Kidney (tissue), 13 donors: ENCODE measurements at regions not wholly inside any gene's neighbourhood (a gene's known extent, or its start where the extent isn't known, plus 50 kb on each side); places are given as distances from the start of the nearest gene placed in this dataset.

Experiments used
- DNase-seq, 5 donors: peaks; one replicate each; pipeline ENCODE4 v3.0.0-alpha.2; 2013 to 2020
- FAIRE-seq: peaks from 2 replicates; lab custom pipeline; 2012; peaks lifted over from hg19 to GRCh38; lab: Jason Lieb, UNC
- H3K27ac ChIP-seq, 2 donors: one replicate each; pipeline ENCODE4 v1.7.0; 2013; ENCODE audit warnings: low read depth in 2 of 2, low read length in 2 of 2, inconsistent platforms in 1 of 2
- H3K27me3 ChIP-seq: one replicate; pipeline ENCODE4 v1.7.1; 2013; ENCODE audit warnings: low read length, inconsistent platforms; ENCODE audit not compliant: control insufficient read depth, insufficient read depth
- H3K36me3 ChIP-seq, 3 donors: one replicate each; pipeline versions ENCODE4 v1.7.0 to v1.7.1; 2013; ENCODE audit warnings: low read length in 3 of 3, control low read depth in 1 of 3, inconsistent platforms in 1 of 3; ENCODE audit not compliant: insufficient read depth in 3 of 3, control insufficient read depth in 2 of 3
- H3K4me1 ChIP-seq, 3 donors: one replicate each; pipeline versions ENCODE4 v1.7.0 to v1.7.1; 2013; ENCODE audit warnings: low read length in 3 of 3, inconsistent platforms in 1 of 3, low read depth in 1 of 3; ENCODE audit not compliant: control insufficient read depth in 2 of 3, insufficient read depth in 2 of 3
- H3K4me3 ChIP-seq, 3 donors: one replicate each; pipeline versions ENCODE4 v1.7.0 to v1.8.1; 2013; ENCODE audit warnings: low read length in 3 of 3, control low read depth in 1 of 3, inconsistent platforms in 1 of 3
- H3K9ac ChIP-seq, 3 donors: one replicate each; pipeline versions ENCODE4 v1.7.0 to v1.7.1; 2013; ENCODE audit warnings: low read length in 3 of 3, control low read depth in 1 of 3, inconsistent platforms in 1 of 3
- H3K9me3 ChIP-seq, 3 donors: one replicate each; pipeline versions ENCODE4 v1.7.0 to v1.7.1; 2013; ENCODE audit warnings: low read length in 3 of 3, control low read depth in 1 of 3, inconsistent platforms in 1 of 3; ENCODE audit not compliant: control insufficient read depth in 2 of 3, insufficient read depth in 1 of 3
- intact Hi-C: fragments of 100-400 bp; cut with DNase I; formaldehyde crosslinking; loops from one replicate; pipeline ENCODE4 v1.11.1; 2022
- TF ChIP-seq, protein P1 (sequence below): IDR thresholded peaks from 3 replicates; pipeline ENCODE4 v1.5.1; 2012; ENCODE audit warnings: mild to moderate bottlenecking, moderate library complexity, borderline replicate concordance; ENCODE audit not compliant: insufficient read depth; ENCODE audit errors: extremely low read depth
- donor health status: control.
- donor health status: control.
- donor health status: control.
- donor health status: control.
- donor health status: control.
- donor health status: DM: yes; HTN: yes; CAD: no.
- donor health status: Normal renal cell carcinoma (clear cell type).

DNA sequence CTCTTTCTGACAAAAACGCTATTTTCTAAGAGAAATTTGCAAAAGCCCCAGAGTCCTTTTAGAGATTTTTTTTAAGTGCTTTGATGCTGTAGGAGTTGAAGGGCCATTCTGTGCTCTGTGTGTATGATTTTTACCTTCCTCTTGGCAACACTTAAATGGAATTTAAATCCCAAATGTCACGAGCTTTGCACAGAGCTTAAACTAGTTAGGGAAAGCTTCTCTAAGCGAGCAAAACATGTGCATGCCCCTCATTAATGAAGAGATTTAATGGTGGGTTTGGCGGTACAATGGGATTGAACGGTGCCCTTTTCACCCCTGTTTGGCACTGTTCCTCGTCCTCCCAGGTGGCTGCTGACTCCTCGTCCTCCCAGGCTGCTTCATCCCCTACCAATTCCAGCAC is 220.7 kb downstream of the DRD1 start:
- no peaks in the 10 kb centered on the region for H3K9me3 ChIP-seq
- H3K9ac ChIP-seq: no peak overlapping the region
- no peak for FAIRE-seq
- H3K27ac ChIP-seq: no peak overlapping the region
- H3K36me3 ChIP-seq: no peaks in the 10 kb centered on the region
- no peak overlapping the region for H3K4me3 ChIP-seq
- intact Hi-C loops: no loop called here
- H3K27me3 ChIP-seq: no peaks in the 10 kb centered on the region
- H3K4me1 ChIP-seq: no peaks in the 10 kb centered on the region
- TF ChIP-seq, protein P1, sequence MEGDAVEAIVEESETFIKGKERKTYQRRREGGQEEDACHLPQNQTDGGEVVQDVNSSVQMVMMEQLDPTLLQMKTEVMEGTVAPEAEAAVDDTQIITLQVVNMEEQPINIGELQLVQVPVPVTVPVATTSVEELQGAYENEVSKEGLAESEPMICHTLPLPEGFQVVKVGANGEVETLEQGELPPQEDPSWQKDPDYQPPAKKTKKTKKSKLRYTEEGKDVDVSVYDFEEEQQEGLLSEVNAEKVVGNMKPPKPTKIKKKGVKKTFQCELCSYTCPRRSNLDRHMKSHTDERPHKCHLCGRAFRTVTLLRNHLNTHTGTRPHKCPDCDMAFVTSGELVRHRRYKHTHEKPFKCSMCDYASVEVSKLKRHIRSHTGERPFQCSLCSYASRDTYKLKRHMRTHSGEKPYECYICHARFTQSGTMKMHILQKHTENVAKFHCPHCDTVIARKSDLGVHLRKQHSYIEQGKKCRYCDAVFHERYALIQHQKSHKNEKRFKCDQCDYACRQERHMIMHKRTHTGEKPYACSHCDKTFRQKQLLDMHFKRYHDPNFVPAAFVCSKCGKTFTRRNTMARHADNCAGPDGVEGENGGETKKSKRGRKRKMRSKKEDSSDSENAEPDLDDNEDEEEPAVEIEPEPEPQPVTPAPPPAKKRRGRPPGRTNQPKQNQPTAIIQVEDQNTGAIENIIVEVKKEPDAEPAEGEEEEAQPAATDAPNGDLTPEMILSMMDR: no peak
- DNase-seq: no peak

DNA sequence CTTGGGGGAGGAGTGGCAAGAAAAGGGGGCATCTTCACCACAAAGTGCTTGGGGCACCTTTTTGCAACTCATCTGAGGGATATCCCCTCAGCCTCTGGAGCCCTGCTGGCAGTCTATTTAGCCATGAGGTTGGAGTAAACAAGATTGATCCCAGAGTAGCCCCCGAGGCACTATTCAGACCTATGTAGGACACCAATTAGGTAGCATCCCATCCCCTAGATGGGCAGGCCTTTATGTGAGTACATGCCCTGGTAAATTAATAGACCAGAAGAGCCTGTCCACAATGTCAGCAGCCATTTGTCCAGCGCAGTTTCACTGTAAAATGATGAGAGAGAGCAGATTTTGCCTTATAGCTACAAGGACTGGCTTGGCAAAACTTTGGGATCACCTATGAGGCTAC is 221.4 kb downstream of the DRD1 start:
- Histone ChIP-seq H3K9me3 (no peaks in the 10 kb centered on the region), H3K4me3 (no peak overlapping the region), H3K9ac (no peak overlapping the region), H3K36me3 (no peaks in the 10 kb centered on the region), H3K4me1 (no peaks in the 10 kb centered on the region), H3K27ac (no peak overlapping the region), H3K27me3 (no peaks in the 10 kb centered on the region)
- intact Hi-C loops: no loop called here
- DNase-seq (no peak), FAIRE-seq (no peak)
- TF ChIP-seq, protein P1: no peak

DNA sequence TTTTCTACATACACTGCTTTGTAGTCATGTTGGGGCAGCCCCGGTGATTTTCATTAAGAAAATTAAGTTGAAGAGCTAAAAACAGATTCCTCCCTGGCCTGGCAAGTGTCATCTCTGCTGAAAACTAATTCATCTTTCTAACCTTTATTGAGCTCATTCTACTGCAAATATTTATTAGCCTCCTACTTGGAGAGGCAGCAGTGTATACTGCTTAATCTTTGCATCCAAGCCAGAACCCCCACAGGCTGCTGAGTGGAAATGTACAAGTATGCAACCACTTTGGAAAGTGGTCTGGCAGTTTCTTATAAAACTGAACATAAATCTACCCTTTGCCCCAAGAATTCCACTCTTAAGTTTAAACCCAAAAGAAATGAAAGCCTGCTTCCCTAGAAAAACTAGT is 223.4 kb downstream of the DRD1 start:
- Histone ChIP-seq H3K27ac (no peak overlapping the region), H3K36me3 (no peaks in the 10 kb centered on the region), H3K27me3 (no peaks in the 10 kb centered on the region), H3K9me3 (no peaks in the 10 kb centered on the region), H3K4me1 (no peaks in the 10 kb centered on the region), H3K9ac (no peak overlapping the region), H3K4me3 (no peak overlapping the region)
- FAIRE-seq (no peak), DNase-seq (no peak)
- TF ChIP-seq, protein P1: no peak
- intact Hi-C loops: no loop called here

- TF ChIP-seq, protein P1: no peak
- FAIRE-seq: no peak
- no peak for DNase-seq
- H3K36me3 ChIP-seq: no peaks in the 10 kb centered on the region
- no peak overlapping the region for H3K27ac ChIP-seq
- H3K9ac ChIP-seq: no peak overlapping the region
- H3K9me3 ChIP-seq: no peaks in the 10 kb centered on the region
- no peaks in the 10 kb centered on the region for H3K4me1 ChIP-seq
- no peaks in the 10 kb centered on the region for H3K27me3 ChIP-seq
- H3K4me3 ChIP-seq: no peak overlapping the region
- intact Hi-C loops: no loop called here
These were observed 224.6 kb downstream of the DRD1 start for GRCh38 chr5:175219366-175219765.
